ENCODE measurements at regions not wholly inside any gene's neighbourhood (a gene's known extent, or its start where the extent isn't known, plus 50 kb on each side); places are given as distances from the start of the nearest gene placed in this dataset.
A peak's percentile ranks its signal among the peaks of the same experiment; 100 is the strongest.
"Not testable (repeated sequence)": the region's sequence is repeated elsewhere in the genome, so short reads cannot be mapped to it uniquely, and the experiment has no call there.

- DNase-seq: no peak
Measured at GRCh38 chr13:76703621-76704288, 182.4 kb downstream of the KCTD12 start.

GRCh38 chr13:76703216-76703615 is 183.0 kb downstream of the KCTD12 start:
- no peak for DNase-seq

GRCh38 chr13:76697288-76697687 is 188.9 kb downstream of the KCTD12 start:
- no peak for DNase-seq

GRCh38 chr13:76696370-76696769 is 189.8 kb downstream of the KCTD12 start:
- DNase-seq: no peak

GRCh38 chr13:76693086-76693485 is 193.1 kb downstream of the KCTD12 start:
- DNase-seq: no peak

GRCh38 chr13:76692346-76692745 is 193.9 kb downstream of the KCTD12 start:
- DNase-seq: no peak

GRCh38 chr13:76690611-76691010 is 195.6 kb downstream of the KCTD12 start:
- DNase-seq: no peak

- no peak for DNase-seq
Measured at GRCh38 chr13:76687467-76687866, 198.7 kb downstream of the KCTD12 start.

- DNase-seq: no peak
Measured at GRCh38 chr13:76685938-76686337, 200.3 kb downstream of the KCTD12 start.

GRCh38 chr13:76684336-76684735 is 201.9 kb downstream of the KCTD12 start:
- DNase-seq: no peak

GRCh38 chr13:76683854-76684253 is 202.4 kb downstream of the KCTD12 start:
- no peak for DNase-seq

GRCh38 chr13:76683168-76683567 is 203.0 kb downstream of the KCTD12 start:
- DNase-seq: no peak

GRCh38 chr13:76680112-76680511 is 206.1 kb downstream of the KCTD12 start:
- no peak for DNase-seq

- no peak for DNase-seq
Measured at GRCh38 chr13:76677043-76677442, 209.2 kb downstream of the KCTD12 start.

- DNase-seq: no peak
Measured at GRCh38 chr13:76672420-76672819, 213.8 kb downstream of the KCTD12 start.

- no peak for DNase-seq
Measured at GRCh38 chr13:76668716-76669115, 217.5 kb downstream of the KCTD12 start.

- DNase-seq: no peak
Measured at GRCh38 chr13:76668141-76668540, 218.1 kb downstream of the KCTD12 start.

GRCh38 chr13:76667551-76667950 is 218.7 kb downstream of the KCTD12 start:
- DNase-seq: no peak

GRCh38 chr13:76663592-76664335 is 222.4 kb downstream of the KCTD12 start:
- peak; percentile 11 for DNase-seq

GRCh38 chr13:76659074-76659473 is 227.1 kb downstream of the KCTD12 start:
- not testable (repeated sequence) for DNase-seq

GRCh38 chr13:76656500-76656899 is 229.7 kb downstream of the KCTD12 start:
- DNase-seq: no peak

GRCh38 chr13:76656056-76656455 is 230.1 kb downstream of the KCTD12 start:
- DNase-seq: no peak

GRCh38 chr13:76654263-76654662 is 231.9 kb downstream of the KCTD12 start:
- no peak for DNase-seq

GRCh38 chr13:76651286-76651685 is 234.9 kb downstream of the KCTD12 start:
- no peak for DNase-seq

- no peak for DNase-seq
Measured at GRCh38 chr13:76647550-76647949, 238.7 kb downstream of the KCTD12 start.
